RWPE2 (cell line): ENCODE measurements at regions not wholly inside any gene's neighbourhood (a gene's known extent, or its start where the extent isn't known, plus 50 kb on each side); places are given as distances from the start of the nearest gene placed in this dataset.

Experiments used
- ATAC-seq: fragments of 200-7000 bp; cut with Tn5 transposase; 3 replicates; pipeline ENCODE4 v1.9.1; 2021; ENCODE audit warnings: low read depth
- DNase-seq: peaks from one replicate; pipeline ENCODE4 v3.0.0-alpha.2; 2020; ENCODE audit warnings: low spot score
- H3K27ac ChIP-seq: fragments of 450-650 bp; 2 replicates; pipeline ENCODE4 v1.5.1; 2017; ENCODE audit warnings: mild to moderate bottlenecking; ENCODE audit not compliant: poor library complexity, severe bottlenecking
- H3K27me3 ChIP-seq: fragments of 250-450 bp; sonication (Bioruptor Pico); 2 replicates; pipeline ENCODE4 v1.5.1; 2021; ENCODE audit warnings: mild to moderate bottlenecking, moderate library complexity; ENCODE audit not compliant: insufficient read depth, poor library complexity, severe bottlenecking
- H3K36me3 ChIP-seq: fragments of 250-450 bp; sonication (Bioruptor Pico); 2 replicates; pipeline ENCODE4 v1.5.1; 2020; ENCODE audit warnings: low read depth, mild to moderate bottlenecking, moderate library complexity
- H3K4me1 ChIP-seq: fragments of 250-450 bp; sonication (Bioruptor Pico); 2 replicates; pipeline ENCODE4 v1.5.1; 2021; ENCODE audit warnings: mild to moderate bottlenecking, moderate library complexity; ENCODE audit not compliant: insufficient read depth, poor library complexity, severe bottlenecking
- H3K4me3 ChIP-seq: fragments of 250-450 bp; sonication (Bioruptor Pico); 2 replicates; pipeline ENCODE4 v1.5.1; 2021; ENCODE audit warnings: mild to moderate bottlenecking, moderate library complexity; ENCODE audit not compliant: severe bottlenecking
- H3K9me3 ChIP-seq: fragments of 250-450 bp; sonication (Bioruptor Pico); 2 replicates; pipeline ENCODE4 v1.5.1; 2021; ENCODE audit warnings: mild to moderate bottlenecking, moderate library complexity; ENCODE audit not compliant: severe bottlenecking
- TF ChIP-seq, protein P1 (sequence below): fragments of 450-650 bp; IDR thresholded peaks from one replicate; pipeline ENCODE4 v1.5.1; 2017; ENCODE audit warnings: mild to moderate bottlenecking, moderate library complexity; ENCODE audit not compliant: poor library complexity, severe bottlenecking

GRCh38 chr15:62524848-62525247 lies 359.8 kb upstream of the C2CD4B start:
- Histone ChIP-seq H3K4me3 (no peak overlapping the region), H3K27me3 (no peaks in the 10 kb centered on the region), H3K36me3 (no peaks in the 10 kb centered on the region), H3K9me3 (no peaks in the 10 kb centered on the region), H3K4me1 (no peaks in the 10 kb centered on the region), H3K27ac (no peak overlapping the region)
- TF ChIP-seq, protein P1, sequence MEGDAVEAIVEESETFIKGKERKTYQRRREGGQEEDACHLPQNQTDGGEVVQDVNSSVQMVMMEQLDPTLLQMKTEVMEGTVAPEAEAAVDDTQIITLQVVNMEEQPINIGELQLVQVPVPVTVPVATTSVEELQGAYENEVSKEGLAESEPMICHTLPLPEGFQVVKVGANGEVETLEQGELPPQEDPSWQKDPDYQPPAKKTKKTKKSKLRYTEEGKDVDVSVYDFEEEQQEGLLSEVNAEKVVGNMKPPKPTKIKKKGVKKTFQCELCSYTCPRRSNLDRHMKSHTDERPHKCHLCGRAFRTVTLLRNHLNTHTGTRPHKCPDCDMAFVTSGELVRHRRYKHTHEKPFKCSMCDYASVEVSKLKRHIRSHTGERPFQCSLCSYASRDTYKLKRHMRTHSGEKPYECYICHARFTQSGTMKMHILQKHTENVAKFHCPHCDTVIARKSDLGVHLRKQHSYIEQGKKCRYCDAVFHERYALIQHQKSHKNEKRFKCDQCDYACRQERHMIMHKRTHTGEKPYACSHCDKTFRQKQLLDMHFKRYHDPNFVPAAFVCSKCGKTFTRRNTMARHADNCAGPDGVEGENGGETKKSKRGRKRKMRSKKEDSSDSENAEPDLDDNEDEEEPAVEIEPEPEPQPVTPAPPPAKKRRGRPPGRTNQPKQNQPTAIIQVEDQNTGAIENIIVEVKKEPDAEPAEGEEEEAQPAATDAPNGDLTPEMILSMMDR: no peak
- ATAC-seq: peak; percentile 42; the same call in 1 of the 3 replicates
- no peak for DNase-seq

DNA sequence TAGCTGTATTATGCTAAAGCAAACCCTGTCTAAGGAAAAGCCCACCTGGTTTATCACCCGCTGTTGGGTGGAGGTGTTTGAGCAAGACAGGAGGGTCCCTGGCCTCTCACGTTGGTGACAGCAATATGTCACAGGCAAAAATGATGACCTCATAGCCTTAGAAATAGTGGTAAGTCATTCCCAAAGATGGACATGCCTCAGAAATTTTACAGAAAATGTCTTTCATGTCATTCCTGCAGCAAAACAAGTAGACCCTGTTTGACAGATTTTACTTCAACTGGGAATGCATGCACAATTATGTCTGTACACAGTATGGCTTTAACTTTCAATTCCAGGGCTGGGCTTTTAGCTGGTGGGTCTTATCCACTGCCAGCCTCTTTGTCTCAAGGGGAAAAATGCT lies 362.3 kb upstream of the C2CD4B start:
- no peak overlapping the region for H3K4me3 ChIP-seq
- no peaks in the 10 kb centered on the region for H3K4me1 ChIP-seq
- TF ChIP-seq, protein P1: no peak
- H3K27ac ChIP-seq: no peak overlapping the region
- no peaks in the 10 kb centered on the region for H3K36me3 ChIP-seq
- H3K9me3 ChIP-seq: no peaks in the 10 kb centered on the region
- no peak for ATAC-seq
- H3K27me3 ChIP-seq: no peaks in the 10 kb centered on the region
- no peak for DNase-seq

GRCh38 chr15:62528505-62528904 lies 363.4 kb upstream of the C2CD4B start:
- H3K9me3 ChIP-seq: no peaks in the 10 kb centered on the region
- DNase-seq (no peak), ATAC-seq (no peak)
- H3K36me3 ChIP-seq: no peaks in the 10 kb centered on the region
- H3K27me3 ChIP-seq: no peaks in the 10 kb centered on the region
- no peak overlapping the region for H3K4me3 ChIP-seq
- TF ChIP-seq, protein P1: no peak
- no peak overlapping the region for H3K27ac ChIP-seq
- H3K4me1 ChIP-seq: no peaks in the 10 kb centered on the region

GRCh38 chr15:62532367-62532766 lies 367.3 kb upstream of the C2CD4B start:
- no peaks in the 10 kb centered on the region for H3K9me3 ChIP-seq
- no peaks in the 10 kb centered on the region for H3K36me3 ChIP-seq
- TF ChIP-seq, protein P1: no peak
- no peak overlapping the region for H3K4me3 ChIP-seq
- DNase-seq (no peak), ATAC-seq (no peak)
- H3K27me3 ChIP-seq: no peaks in the 10 kb centered on the region
- H3K27ac ChIP-seq: no peak overlapping the region
- H3K4me1 ChIP-seq: no peaks in the 10 kb centered on the region

DNA sequence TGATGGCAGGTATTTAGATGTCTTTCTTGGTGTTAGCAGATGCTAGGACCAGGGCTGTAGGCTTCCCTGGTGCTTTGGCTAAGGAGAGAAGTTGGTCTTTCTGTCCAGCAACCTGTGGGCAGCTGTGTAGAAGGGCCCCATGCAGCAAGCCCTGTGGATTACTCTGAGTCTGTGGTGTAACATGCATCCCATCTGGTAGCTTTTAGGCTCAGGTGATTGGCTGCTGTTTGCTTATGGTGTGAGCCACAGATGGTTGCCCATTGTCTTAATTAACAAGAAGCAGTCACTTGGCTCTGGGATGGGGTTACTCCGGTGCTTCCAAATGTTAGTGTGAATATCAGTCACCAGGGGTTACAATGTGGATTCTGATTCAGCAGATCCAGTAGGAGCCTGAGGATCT lies 368.6 kb upstream of the C2CD4B start:
- DNase-seq: no peak

More for the DNA sequence above, 368.6 kb upstream of the C2CD4B start:
- H3K9me3 ChIP-seq: no peaks in the 10 kb centered on the region
- TF ChIP-seq, protein P1: no peak
- no peaks in the 10 kb centered on the region for H3K27me3 ChIP-seq
- H3K36me3 ChIP-seq: no peaks in the 10 kb centered on the region
- ATAC-seq: no peak
- no peak overlapping the region for H3K27ac ChIP-seq
- H3K4me1 ChIP-seq: no peaks in the 10 kb centered on the region
- no peak overlapping the region for H3K4me3 ChIP-seq
